ENCODE measurements at regions not wholly inside any gene's neighbourhood (a gene's known extent, or its start where the extent isn't known, plus 50 kb on each side); places are given as distances from the start of the nearest gene placed in this dataset.

- no peaks in the 10 kb centered on the region for H3K9me2 ChIP-seq (ENCODE audit: insufficient read depth)
- ChIA-PET CTCF (no interaction called here), RAD21 (ENCODE audit: low non-redundant PET in 1 of 2, low total read pairs in 2 of 2, uncharacterized antibody in 2 of 2, unreplicated experiment in 2 of 2) (no interaction called here), POLR2A (no interaction called here)
- H3K9ac ChIP-seq (ENCODE audit: low read length), result no peak overlapping the region
- H3K9me3 ChIP-seq (ENCODE audit: control insufficient read depth in 1 of 2, insufficient read depth in 1 of 2, low read depth in 1 of 2, low read length in 2 of 2), result no peaks in the 10 kb centered on the region
- H3K4me3 ChIP-seq (replicated peaks in 1 of 2; ENCODE audit: low read depth in 1 of 2, low read length in 2 of 2), result no peak overlapping the region
- ATAC-seq, result no peak
- no peaks in the 10 kb centered on the region for H3K79me2 ChIP-seq (ENCODE audit: insufficient read depth, low read length)
- no peaks in the 10 kb centered on the region for H4K20me1 ChIP-seq (ENCODE audit: insufficient read depth)
- DNase-seq (ENCODE audit: low read depth, low spot score), result no peak
- H2AFZ ChIP-seq (ENCODE audit: low read depth, low read length, poor library complexity, severe bottlenecking), result no peak overlapping the region
- no TSS peak for BruUV-seq (replicated peaks)
- no peak overlapping the region for H3K4me2 ChIP-seq (ENCODE audit: low read length)
- H3K4me1 ChIP-seq (ENCODE audit: control insufficient read depth in 1 of 2, insufficient read depth in 2 of 2, low read length in 2 of 2), result no peaks in the 10 kb centered on the region
- H3K36me3 ChIP-seq (ENCODE audit: control insufficient read depth in 1 of 2, insufficient read depth in 2 of 2, low read length in 2 of 2), result no peaks in the 10 kb centered on the region
- no peaks in the 10 kb centered on the region for H3K27me3 ChIP-seq (ENCODE audit: insufficient read depth, low read length)
- intact Hi-C loops (cut with micrococcal nuclease), result no loop called here
- H3K27ac ChIP-seq (ENCODE audit: low read depth, low read length), result no peak overlapping the region
- TF ChIP-seq ATF3 (IDR thresholded peaks at IDR 0.05) (no peak), SIN3A (IDR thresholded peaks at IDR 0.05; ENCODE audit: low read depth) (no peak), RAD21 (IDR thresholded peaks at IDR 0.05; ENCODE audit: low read depth) (no peak)
These were observed 361.6 kb upstream of the GRM3 start for GRCh38 chr7:86282014-86282682.

- intact Hi-C loops (cut with micrococcal nuclease), result no loop called here
These were observed 363.6 kb upstream of the GRM3 start for GRCh38 chr7:86280150-86280549.

More at GRCh38 chr7:86280150-86280549, 363.6 kb upstream of the GRM3 start:
- TF ChIP-seq CBX3 (IDR thresholded peaks at IDR 0.05; ENCODE audit: low read depth) (no peak), EZH2 (IDR thresholded peaks at IDR 0.05) (no peak), REST (IDR thresholded peaks at IDR 0.05; ENCODE audit: low read depth) (no peak)
- Histone ChIP-seq H3K4me3 (replicated peaks in 1 of 2; ENCODE audit: low read depth in 1 of 2, low read length in 2 of 2) (no peak overlapping the region), H3K36me3 (ENCODE audit: control insufficient read depth in 1 of 2, insufficient read depth in 2 of 2, low read length in 2 of 2) (no peaks in the 10 kb centered on the region), H4K20me1 (ENCODE audit: insufficient read depth) (no peaks in the 10 kb centered on the region), H3K79me2 (ENCODE audit: insufficient read depth, low read length) (no peaks in the 10 kb centered on the region), H3K9ac (ENCODE audit: low read length) (no peak overlapping the region), H3K4me2 (ENCODE audit: low read length) (no peak overlapping the region), H3K9me3 (ENCODE audit: control insufficient read depth in 1 of 2, insufficient read depth in 1 of 2, low read depth in 1 of 2, low read length in 2 of 2) (no peaks in the 10 kb centered on the region), H3K27me3 (ENCODE audit: insufficient read depth, low read length) (no peaks in the 10 kb centered on the region), H3K4me1 (ENCODE audit: control insufficient read depth in 1 of 2, insufficient read depth in 2 of 2, low read length in 2 of 2) (no peaks in the 10 kb centered on the region), H2AFZ (ENCODE audit: low read depth, low read length, poor library complexity, severe bottlenecking) (no peak overlapping the region), H3K9me2 (ENCODE audit: insufficient read depth) (no peaks in the 10 kb centered on the region), H3K27ac (ENCODE audit: low read depth, low read length) (no peak overlapping the region)
- BruUV-seq (replicated peaks), result no TSS peak
- DNase-seq (ENCODE audit: low read depth, low spot score) (no peak), ATAC-seq (no peak)
- ChIA-PET POLR2A (no interaction called here), RAD21 (ENCODE audit: low non-redundant PET in 1 of 2, low total read pairs in 2 of 2, uncharacterized antibody in 2 of 2, unreplicated experiment in 2 of 2) (no interaction called here), CTCF (no interaction called here)
